K562 (cell line): ENCODE measurements at regions not wholly inside any gene's neighbourhood (a gene's known extent, or its start where the extent isn't known, plus 50 kb on each side); places are given as distances from the start of the nearest gene placed in this dataset.

ENCODE experiments used
- ATAC-seq: fragments of 200-7000 bp; cut with Tn5 transposase; 3 replicates; pipeline ENCODE4 v1.9.1; 2020; ENCODE audit warnings: moderate library complexity
- BruUV-seq: library from RNA; stranded (reverse); fragments of 400-500 nt; replicated peaks from 2 replicates; lab custom pipeline; 2021; lab: Mats Ljungman, UMichigan
- CTCF ChIA-PET: fragments of 300-600 bp; formaldehyde crosslinking; extraction: SDS; loops from one replicate; lab custom pipeline; 2021; ENCODE audit warnings: low intra/inter-chr PET ratio; lab: Yijun Ruan, JAX
- POLR2A ChIA-PET: fragments of 300-600, 350-650 bp; sonication (Branson Sonifier 250); formaldehyde crosslinking; extraction: SDS; loops from one replicate; lab custom pipeline; 2021; ENCODE audit warnings: antibody characterized with exemption, inconsistent platforms; lab: Yijun Ruan, JAX
- DNase-seq, 4 experiments: peaks; one replicate each; pipeline versions ENCODE4 v3.0.0 to v3.0.0-alpha.2; 2011 to 2018; ENCODE audit warnings: low spot score in 3 of 4, mixed read lengths in 3 of 4; ENCODE audit errors: extremely low read depth in 1 of 4
- FAIRE-seq: peaks from 2 replicates; lab custom pipeline; 2011; peaks lifted over from hg19 to GRCh38; lab: Jason Lieb, UNC
- H2AFZ ChIP-seq: 2 replicates; pipeline ENCODE4 v1.6.0; 2011; ENCODE audit warnings: low read depth, low read length, control low read depth, inconsistent platforms
- H3K27ac ChIP-seq: fragments of 200-600 bp; 3 replicates; pipeline ENCODE4 v1.8.0; 2011; ENCODE audit warnings: low read depth, mild to moderate bottlenecking, control low read depth, inconsistent platforms, low read length, moderate library complexity, mixed read lengths; ENCODE audit errors: extremely low read depth
- H3K27me3 ChIP-seq, 2 experiments: fragments of 300-600 bp in 1 of 2; 2 replicates in 1 of 2; 3 replicates in 1 of 2; pipeline versions ENCODE4 v1.6.0 to v1.8.0; 2011; ENCODE audit warnings: inconsistent platforms in 2 of 2, low read length in 2 of 2, mild to moderate bottlenecking in 1 of 2, mixed read lengths in 1 of 2, moderate library complexity in 1 of 2; ENCODE audit not compliant: control insufficient read depth in 2 of 2, insufficient read depth in 2 of 2
- H3K36me3 ChIP-seq: fragments of 300-600 bp; 3 replicates; pipeline ENCODE4 v1.8.0; 2011; ENCODE audit warnings: mild to moderate bottlenecking, low read length, inconsistent platforms; ENCODE audit not compliant: control insufficient read depth, insufficient read depth
- H3K4me1 ChIP-seq, 2 experiments: fragments of 200-600 bp in 1 of 2; replicated peaks in 1 of 2; 2 replicates in 1 of 2; 3 replicates in 1 of 2; pipeline versions ENCODE4 v1.5.1 to v1.8.0; 2011; ENCODE audit warnings: inconsistent platforms in 2 of 2, low read length in 2 of 2, mild to moderate bottlenecking in 1 of 2, mixed read lengths in 1 of 2, moderate library complexity in 1 of 2; ENCODE audit not compliant: control insufficient read depth in 2 of 2, insufficient read depth in 2 of 2
- H3K4me2 ChIP-seq: 2 replicates; pipeline ENCODE4 v1.6.1; 2011; ENCODE audit warnings: low read length, control low read depth, inconsistent platforms, mixed read lengths; ENCODE audit not compliant: insufficient read depth
- H3K4me3 ChIP-seq: fragments of 200-600 bp; sonication (generic), shearing (Covaris generic); 2 replicates; pipeline ENCODE4 v1.5.1; 2016; ENCODE audit warnings: control low read depth, inconsistent platforms
- H3K79me2 ChIP-seq: fragments of 200-600 bp; 3 replicates; pipeline ENCODE4 v1.8.0; 2011; ENCODE audit warnings: low read length, inconsistent platforms; ENCODE audit not compliant: control insufficient read depth, insufficient read depth
- H3K9ac ChIP-seq, 2 experiments: 2 replicates each; pipeline versions ENCODE4 v1.6.0 to v1.6.1; 2011; ENCODE audit warnings: low read depth in 2 of 2, low read length in 2 of 2, control low read depth in 1 of 2, inconsistent platforms in 1 of 2, mild to moderate bottlenecking in 1 of 2, mixed read lengths in 1 of 2; ENCODE audit not compliant: insufficient read depth in 1 of 2
- H3K9me1 ChIP-seq: one replicate; pipeline ENCODE4 v1.6.0; 2011; ENCODE audit warnings: inconsistent platforms, mild to moderate bottlenecking, low read length, moderate library complexity; ENCODE audit not compliant: control insufficient read depth, insufficient read depth
- H3K9me3 ChIP-seq: replicated peaks from 2 replicates; pipeline ENCODE4 v1.5.1; 2011; ENCODE audit warnings: low read depth, low read length, inconsistent platforms; ENCODE audit not compliant: control insufficient read depth, insufficient read depth
- H4K20me1 ChIP-seq: replicated peaks from 2 replicates; pipeline ENCODE4 v1.6.1; 2011; ENCODE audit warnings: low read length, inconsistent platforms, mixed read lengths; ENCODE audit not compliant: control insufficient read depth, insufficient read depth
- GTF2A2 ChIP-seq: IDR thresholded peaks from 2 replicates; pipeline ENCODE4 v1.6.1; 2016; ENCODE audit warnings: mild to moderate bottlenecking, missing genetic modification characterization, missing compliant biosample characterization
- SUPT5H ChIP-seq: fragments of 450-650 bp; IDR thresholded peaks from 2 replicates; pipeline ENCODE4 v1.6.1; 2016
- ZBTB11 ChIP-seq, 3 experiments: fragments of 200-800 bp in 1 of 3; fragments of 250-450 bp in 1 of 3; fragments of 450-650 bp in 1 of 3; sonication (Bioruptor Pico) in 1 of 3; sonication (Bioruptor generic) in 1 of 3; formaldehyde crosslinking in 1 of 3; IDR thresholded peaks; 2 replicates each; pipeline versions ENCODE4 v1.6.1 to v1.8.0; 2016 to 2022; ENCODE audit warnings: mild to moderate bottlenecking in 2 of 3, missing genetic modification characterization in 2 of 3, missing compliant biosample characterization in 1 of 3, moderate library complexity in 1 of 3
- ZNF354B ChIP-seq: fragments of 250-450 bp; sonication (Bioruptor Pico); IDR thresholded peaks from 2 replicates; pipeline ENCODE4 v1.4.0; 2020
- WGBS: fragments of 100-300 bp; shearing (Covaris generic); methylation state at CpG from one replicate; pipeline ENCODE4 v1.1.6; 2016; ENCODE audit warnings: low coverage, mixed read lengths; ENCODE audit not compliant: insufficient coverage; ENCODE audit errors: missing lambda C conversion rate; 5-methylcytosine and 5-hydroxymethylcytosine counted together
- in situ Hi-C: fragments of 300-500 bp; cut with MboI; formaldehyde crosslinking; loops from 4 replicates; pipeline ENCODE4 v1.15.0; 2018; ENCODE audit warnings: inconsistent platforms, mixed read lengths
- intact Hi-C: fragments of 100-400 bp; cut with micrococcal nuclease; formaldehyde crosslinking; loops from 2 replicates; pipeline ENCODE4 v1.14.2; 2022

DNA sequence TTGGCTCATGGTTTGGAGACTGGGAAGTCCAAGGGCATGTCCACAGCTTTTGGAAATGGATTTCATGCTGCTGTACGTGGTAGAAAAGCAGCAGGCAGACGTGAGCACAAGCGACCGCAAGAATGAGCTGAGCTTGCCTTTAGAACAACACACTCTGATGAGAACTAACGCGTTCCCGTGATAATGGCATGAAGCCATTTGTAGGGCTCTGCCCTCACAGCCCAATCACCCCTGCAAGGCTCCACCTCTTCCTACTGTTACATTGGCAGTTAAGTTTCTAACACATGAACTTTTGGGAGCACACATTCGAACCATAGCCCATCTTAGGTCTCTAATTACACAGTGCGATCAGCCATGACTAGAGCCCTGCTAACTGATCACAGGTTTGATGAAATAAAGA lies 107.5 kb upstream of the TMEM170B start:
- H3K4me1 ChIP-seq, result no peaks in the 10 kb centered on the region
- no peak overlapping the region for H3K4me2 ChIP-seq
- DNase-seq, result no peak
- H3K9ac ChIP-seq, result no peak overlapping the region
- peak; percentile 54 for FAIRE-seq
- no peaks in the 10 kb centered on the region for H3K9me1 ChIP-seq
- BruUV-seq, result no TSS peak
- no peaks in the 10 kb centered on the region for H3K79me2 ChIP-seq
- no peaks in the 10 kb centered on the region for H3K36me3 ChIP-seq
- peaks cover 3 to 6% of the 10 kb centered on the region in 2 experiments; a peak in 3 of 5 replicates for H3K27me3 ChIP-seq
- TF ChIP-seq ZNF354B (no peak), GTF2A2 (tag) (no peak), SUPT5H (no peak), ZBTB11 (CRISPR knock-in tag; IDR thresholded peaks at IDR 0.05) (no peak)
- intact Hi-C loops, result no loop called here
- no peaks in the 10 kb centered on the region for H3K9me3 ChIP-seq
- 0% methylated on average over 9 of the region's 9 CpGs for WGBS
- no peak for ATAC-seq
- no peaks in the 10 kb centered on the region for H4K20me1 ChIP-seq
- in situ Hi-C loops, result no loop called here
- H3K4me3 ChIP-seq, result no peak overlapping the region
- POLR2A ChIA-PET, result no interaction called here
- no peak overlapping the region for H3K27ac ChIP-seq
- no peak overlapping the region for H2AFZ ChIP-seq
- CTCF ChIA-PET, result no interaction called here
